HepG2 (cell line): ENCODE measurements at regions not wholly inside any gene's neighbourhood (a gene's known extent, or its start where the extent isn't known, plus 50 kb on each side); places are given as distances from the start of the nearest gene placed in this dataset.

ENCODE experiments used
- BORCS8-MEF2B ChIP-seq: sonication (generic); formaldehyde crosslinking; IDR thresholded peaks from 2 replicates; pipeline ENCODE4 v1.8.0; 2022; ENCODE audit warnings: mild to moderate bottlenecking, missing genetic modification reagents
- CEBPG ChIP-seq: IDR thresholded peaks from 2 replicates; pipeline ENCODE4 v1.6.1; 2016
- CREB1 ChIP-seq, 2 experiments: fragments of 450-650 bp in 1 of 2; IDR thresholded peaks; 2 replicates each; pipeline ENCODE4 v1.6.1; 2016 to 2017; ENCODE audit warnings: control low read depth in 1 of 2, mild to moderate bottlenecking in 1 of 2, missing compliant biosample characterization in 1 of 2, missing genetic modification characterization in 1 of 2
- GFI1 ChIP-seq: sonication (generic); formaldehyde crosslinking; IDR thresholded peaks from 2 replicates; pipeline ENCODE4 v1.5.0; 2020; ENCODE audit warnings: missing genetic modification reagents, mild to moderate bottlenecking, borderline replicate concordance
- JARID2 ChIP-seq: sonication (generic); formaldehyde crosslinking; IDR thresholded peaks from 2 replicates; pipeline ENCODE4 v1.8.1; 2023; ENCODE audit warnings: missing genetic modification reagents, inconsistent platforms; ENCODE audit not compliant: insufficient replicate concordance
- JUN ChIP-seq: sonication (generic); formaldehyde crosslinking; IDR thresholded peaks from 2 replicates; pipeline ENCODE4 v1.4.0; 2020; ENCODE audit warnings: mild to moderate bottlenecking, missing genetic modification reagents
- KAT8 ChIP-seq: IDR thresholded peaks from 2 replicates; pipeline ENCODE4 v1.6.1; 2016; ENCODE audit warnings: missing genetic modification reagents, missing compliant biosample characterization
- KLF16 ChIP-seq, 2 experiments: sonication (generic) in 1 of 2; formaldehyde crosslinking in 1 of 2; IDR thresholded peaks; 2 replicates each; pipeline versions ENCODE4 v1.6.1 to v1.8.0; 2016 to 2023; ENCODE audit warnings: missing genetic modification reagents in 2 of 2, missing compliant biosample characterization in 1 of 2
- MED8 ChIP-seq: sonication (generic); formaldehyde crosslinking; IDR thresholded peaks from 2 replicates; pipeline ENCODE4 v1.8.1; 2023; ENCODE audit warnings: mild to moderate bottlenecking, missing genetic modification reagents; ENCODE audit not compliant: insufficient replicate concordance
- POGZ ChIP-seq: sonication (generic); formaldehyde crosslinking; IDR thresholded peaks from 2 replicates; pipeline ENCODE4 v1.4.0; 2020; ENCODE audit warnings: mild to moderate bottlenecking, missing genetic modification reagents
- PPARG ChIP-seq: conservative IDR thresholded peaks from 2 replicates; pipeline ENCODE4 v1.6.1; 2016; ENCODE audit warnings: missing biosample characterization, missing genetic modification reagents
- RNF2 ChIP-seq: fragments of 450-650 bp; conservative IDR thresholded peaks from 2 replicates; pipeline ENCODE4 v1.6.1; 2016; ENCODE audit warnings: low read depth
- ZEB1 ChIP-seq: IDR thresholded peaks from 2 replicates; pipeline ENCODE4 v1.6.1; 2012; ENCODE audit warnings: mild to moderate bottlenecking, low read depth, inconsistent platforms; ENCODE audit not compliant: insufficient replicate concordance
- ZFX ChIP-seq: sonication (generic); formaldehyde crosslinking; IDR thresholded peaks from 2 replicates; pipeline ENCODE4 v1.4.0; 2020; ENCODE audit warnings: mild to moderate bottlenecking, low read depth, missing genetic modification reagents, moderate library complexity
- ZNF101 ChIP-seq: sonication (generic); formaldehyde crosslinking; IDR thresholded peaks from 2 replicates; pipeline ENCODE4 v1.4.0; 2020; ENCODE audit warnings: mild to moderate bottlenecking, low read depth, missing genetic modification reagents, borderline replicate concordance
- ZNF138 ChIP-seq: sonication (generic); formaldehyde crosslinking; IDR thresholded peaks from 2 replicates; pipeline ENCODE4 v1.5.0; 2020; ENCODE audit warnings: mild to moderate bottlenecking, low read depth, missing genetic modification reagents
- ZNF253 ChIP-seq: sonication (generic); formaldehyde crosslinking; IDR thresholded peaks from 2 replicates; pipeline ENCODE4 v1.8.0; 2022; ENCODE audit warnings: mild to moderate bottlenecking, missing genetic modification reagents, borderline replicate concordance
- ZNF460 ChIP-seq: sonication (generic); formaldehyde crosslinking; IDR thresholded peaks from 2 replicates; pipeline ENCODE4 v1.5.1; 2020; ENCODE audit warnings: missing genetic modification reagents, mild to moderate bottlenecking, borderline replicate concordance
- ZNF510 ChIP-seq: sonication (generic); formaldehyde crosslinking; IDR thresholded peaks from 2 replicates; pipeline ENCODE4 v1.4.0; 2020; ENCODE audit warnings: low read depth, mild to moderate bottlenecking, missing genetic modification reagents
- ZNF577 ChIP-seq: sonication (generic); formaldehyde crosslinking; IDR thresholded peaks from 2 replicates; pipeline ENCODE4 v1.4.0; 2020; ENCODE audit warnings: mild to moderate bottlenecking, low read depth, missing genetic modification reagents, borderline replicate concordance
- TF ChIP-seq, protein P1 (sequence below), 2 experiments: sonication (generic) in 1 of 2; formaldehyde crosslinking in 1 of 2; IDR thresholded peaks; 2 replicates each; pipeline versions ENCODE4 v1.4.0 to v1.6.1; 2016 to 2020; ENCODE audit warnings: borderline replicate concordance in 1 of 2, low read depth in 1 of 2, mild to moderate bottlenecking in 1 of 2, missing genetic modification reagents in 1 of 2
- TF ChIP-seq, protein P2 (sequence below): sonication (generic); formaldehyde crosslinking; IDR thresholded peaks from 2 replicates; pipeline ENCODE4 v1.4.0; 2020; ENCODE audit warnings: missing genetic modification reagents; ENCODE audit errors: not compliant biosample characterization
- TF ChIP-seq, protein P3 (sequence below): sonication (generic); formaldehyde crosslinking; IDR thresholded peaks from 2 replicates; pipeline ENCODE4 v1.4.0; 2020; ENCODE audit warnings: missing genetic modification reagents
- TF ChIP-seq, protein P4 (sequence below): sonication (generic); formaldehyde crosslinking; IDR thresholded peaks from 2 replicates; pipeline ENCODE4 v1.5.0; 2020; ENCODE audit warnings: missing genetic modification reagents

DNA sequence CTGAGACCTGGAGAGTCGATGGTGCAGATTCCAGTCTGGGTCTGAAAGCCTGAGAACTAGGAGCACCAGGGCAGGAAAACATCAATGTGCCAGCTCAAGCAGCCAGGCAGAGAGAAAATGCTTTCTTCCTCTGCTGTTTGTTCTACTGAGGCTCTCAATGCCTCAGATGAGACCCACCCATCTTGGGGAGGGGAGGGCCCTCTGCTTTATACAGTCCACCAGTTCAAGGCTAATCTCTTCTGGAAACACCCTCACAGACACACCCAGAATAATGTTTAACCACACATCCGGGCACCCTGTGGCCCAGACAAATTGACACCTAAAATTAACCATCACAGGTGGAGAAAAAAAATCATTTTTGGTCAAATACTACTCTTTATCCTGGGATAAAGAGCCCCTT, 89.3 kb upstream of the SLC22A23 start (continued):
- TF ChIP-seq, protein P1, sequence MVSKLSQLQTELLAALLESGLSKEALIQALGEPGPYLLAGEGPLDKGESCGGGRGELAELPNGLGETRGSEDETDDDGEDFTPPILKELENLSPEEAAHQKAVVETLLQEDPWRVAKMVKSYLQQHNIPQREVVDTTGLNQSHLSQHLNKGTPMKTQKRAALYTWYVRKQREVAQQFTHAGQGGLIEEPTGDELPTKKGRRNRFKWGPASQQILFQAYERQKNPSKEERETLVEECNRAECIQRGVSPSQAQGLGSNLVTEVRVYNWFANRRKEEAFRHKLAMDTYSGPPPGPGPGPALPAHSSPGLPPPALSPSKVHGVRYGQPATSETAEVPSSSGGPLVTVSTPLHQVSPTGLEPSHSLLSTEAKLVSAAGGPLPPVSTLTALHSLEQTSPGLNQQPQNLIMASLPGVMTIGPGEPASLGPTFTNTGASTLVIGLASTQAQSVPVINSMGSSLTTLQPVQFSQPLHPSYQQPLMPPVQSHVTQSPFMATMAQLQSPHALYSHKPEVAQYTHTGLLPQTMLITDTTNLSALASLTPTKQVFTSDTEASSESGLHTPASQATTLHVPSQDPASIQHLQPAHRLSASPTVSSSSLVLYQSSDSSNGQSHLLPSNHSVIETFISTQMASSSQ (IDR thresholded peaks at IDR 0.05; ENCODE audit: low read depth), result peak; percentile 63
- TF ChIP-seq, protein P1 (CRISPR knock-in tag; IDR thresholded peaks at IDR 0.05; ENCODE audit: borderline replicate concordance), result peak; percentile 67; the same call in 1 of the 2 replicates
- TF ChIP-seq JUN (CRISPR knock-in tag) (no peak), CEBPG (CRISPR knock-in tag) (no peak), ZEB1 (no peak), ZNF510 (CRISPR knock-in tag) (no peak), ZNF138 (CRISPR knock-in tag) (no peak), ZNF460 (CRISPR knock-in tag) (no peak), KLF16 (CRISPR knock-in tag; IDR thresholded peaks at IDR 0.05) (no peak), ZNF253 (no peak), GFI1 (CRISPR knock-in tag) (no peak), ZNF577 (no peak), ZFX (CRISPR knock-in tag) (no peak), KAT8 (peak; percentile 33; the same call in 1 of the 2 replicates), CREB1 (IDR thresholded peaks at IDR 0.05) (no peak), CREB1 (CRISPR knock-in tag; IDR thresholded peaks at IDR 0.05) (no peak), BORCS8-MEF2B (CRISPR knock-in tag) (no peak), POGZ (CRISPR knock-in tag) (no peak), PPARG (peak; percentile 65), ZNF101 (CRISPR knock-in tag) (no peak), JARID2 (CRISPR knock-in tag) (no peak), MED8 (CRISPR knock-in tag) (no peak), RNF2 (no peak)
- TF ChIP-seq, protein P2, sequence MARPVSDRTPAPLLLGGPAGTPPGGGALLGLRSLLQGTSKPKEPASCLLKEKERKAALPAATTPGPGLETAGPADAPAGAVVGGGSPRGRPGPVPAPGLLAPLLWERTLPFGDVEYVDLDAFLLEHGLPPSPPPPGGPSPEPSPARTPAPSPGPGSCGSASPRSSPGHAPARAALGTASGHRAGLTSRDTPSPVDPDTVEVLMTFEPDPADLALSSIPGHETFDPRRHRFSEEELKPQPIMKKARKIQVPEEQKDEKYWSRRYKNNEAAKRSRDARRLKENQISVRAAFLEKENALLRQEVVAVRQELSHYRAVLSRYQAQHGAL (CRISPR knock-in tag), result no peak
- TF ChIP-seq, protein P3, sequence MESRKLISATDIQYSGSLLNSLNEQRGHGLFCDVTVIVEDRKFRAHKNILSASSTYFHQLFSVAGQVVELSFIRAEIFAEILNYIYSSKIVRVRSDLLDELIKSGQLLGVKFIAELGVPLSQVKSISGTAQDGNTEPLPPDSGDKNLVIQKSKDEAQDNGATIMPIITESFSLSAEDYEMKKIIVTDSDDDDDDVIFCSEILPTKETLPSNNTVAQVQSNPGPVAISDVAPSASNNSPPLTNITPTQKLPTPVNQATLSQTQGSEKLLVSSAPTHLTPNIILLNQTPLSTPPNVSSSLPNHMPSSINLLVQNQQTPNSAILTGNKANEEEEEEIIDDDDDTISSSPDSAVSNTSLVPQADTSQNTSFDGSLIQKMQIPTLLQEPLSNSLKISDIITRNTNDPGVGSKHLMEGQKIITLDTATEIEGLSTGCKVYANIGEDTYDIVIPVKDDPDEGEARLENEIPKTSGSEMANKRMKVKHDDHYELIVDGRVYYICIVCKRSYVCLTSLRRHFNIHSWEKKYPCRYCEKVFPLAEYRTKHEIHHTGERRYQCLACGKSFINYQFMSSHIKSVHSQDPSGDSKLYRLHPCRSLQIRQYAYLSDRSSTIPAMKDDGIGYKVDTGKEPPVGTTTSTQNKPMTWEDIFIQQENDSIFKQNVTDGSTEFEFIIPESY (CRISPR knock-in tag), result no peak
- TF ChIP-seq, protein P4, sequence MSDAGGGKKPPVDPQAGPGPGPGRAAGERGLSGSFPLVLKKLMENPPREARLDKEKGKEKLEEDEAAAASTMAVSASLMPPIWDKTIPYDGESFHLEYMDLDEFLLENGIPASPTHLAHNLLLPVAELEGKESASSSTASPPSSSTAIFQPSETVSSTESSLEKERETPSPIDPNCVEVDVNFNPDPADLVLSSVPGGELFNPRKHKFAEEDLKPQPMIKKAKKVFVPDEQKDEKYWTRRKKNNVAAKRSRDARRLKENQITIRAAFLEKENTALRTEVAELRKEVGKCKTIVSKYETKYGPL (CRISPR knock-in tag), result no peak
